LNCAP (cell line): ENCODE measurements at regions not wholly inside any gene's neighbourhood (a gene's known extent, or its start where the extent isn't known, plus 50 kb on each side); places are given as distances from the start of the nearest gene placed in this dataset.

Experiments
- TF ChIP-seq, protein P1 (sequence below): fragments of 450-650 bp; IDR thresholded peaks from 2 replicates; pipeline ENCODE4 v1.5.1; 2017; ENCODE audit warnings: mild to moderate bottlenecking

- TF ChIP-seq, protein P1, sequence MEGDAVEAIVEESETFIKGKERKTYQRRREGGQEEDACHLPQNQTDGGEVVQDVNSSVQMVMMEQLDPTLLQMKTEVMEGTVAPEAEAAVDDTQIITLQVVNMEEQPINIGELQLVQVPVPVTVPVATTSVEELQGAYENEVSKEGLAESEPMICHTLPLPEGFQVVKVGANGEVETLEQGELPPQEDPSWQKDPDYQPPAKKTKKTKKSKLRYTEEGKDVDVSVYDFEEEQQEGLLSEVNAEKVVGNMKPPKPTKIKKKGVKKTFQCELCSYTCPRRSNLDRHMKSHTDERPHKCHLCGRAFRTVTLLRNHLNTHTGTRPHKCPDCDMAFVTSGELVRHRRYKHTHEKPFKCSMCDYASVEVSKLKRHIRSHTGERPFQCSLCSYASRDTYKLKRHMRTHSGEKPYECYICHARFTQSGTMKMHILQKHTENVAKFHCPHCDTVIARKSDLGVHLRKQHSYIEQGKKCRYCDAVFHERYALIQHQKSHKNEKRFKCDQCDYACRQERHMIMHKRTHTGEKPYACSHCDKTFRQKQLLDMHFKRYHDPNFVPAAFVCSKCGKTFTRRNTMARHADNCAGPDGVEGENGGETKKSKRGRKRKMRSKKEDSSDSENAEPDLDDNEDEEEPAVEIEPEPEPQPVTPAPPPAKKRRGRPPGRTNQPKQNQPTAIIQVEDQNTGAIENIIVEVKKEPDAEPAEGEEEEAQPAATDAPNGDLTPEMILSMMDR: no peak
Measured at GRCh38 chr5:90338712-90339372, 70.7 kb downstream of the CETN3 start.

GRCh38 chr5:90337449-90338052 lies 72.0 kb downstream of the CETN3 start:
- TF ChIP-seq, protein P1: no peak

DNA sequence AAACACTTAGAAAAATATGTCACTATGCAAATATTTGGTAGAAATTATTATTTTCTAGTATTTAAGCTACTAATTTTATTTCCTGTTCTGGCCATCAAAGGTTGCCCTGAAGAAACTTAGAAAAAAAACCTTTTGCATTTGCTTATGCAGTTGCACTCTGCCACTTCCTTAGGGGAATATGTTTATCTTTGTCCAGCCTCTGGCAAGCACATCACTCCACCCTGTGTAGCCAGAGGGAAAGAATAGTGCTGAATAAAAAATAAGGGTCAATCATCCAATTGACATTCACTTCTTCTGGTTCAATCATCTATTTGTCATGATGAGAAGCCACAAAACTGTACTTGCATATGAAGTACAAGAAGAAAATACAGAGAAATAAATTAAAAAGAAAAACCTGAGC lies 72.8 kb downstream of the CETN3 start:
- TF ChIP-seq, protein P1: no peak

DNA sequence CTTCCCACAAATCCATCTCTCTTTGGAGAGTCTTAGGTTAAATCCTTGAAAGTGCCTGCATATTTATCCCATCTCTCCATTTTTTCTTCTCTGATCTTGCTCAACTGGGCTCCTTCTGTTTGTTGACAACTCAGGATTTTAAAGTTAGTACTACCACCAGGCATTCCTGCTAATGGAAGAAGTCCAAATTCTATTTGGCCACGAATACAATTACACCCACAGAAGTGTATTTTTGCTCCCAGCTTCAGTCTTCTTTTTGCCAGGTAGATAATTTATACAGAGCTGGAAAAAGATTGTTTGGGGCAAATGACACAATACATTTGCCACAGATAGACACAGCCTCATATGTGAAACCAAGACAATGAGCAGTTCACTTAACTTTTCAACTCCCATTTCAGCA lies 74.8 kb downstream of the CETN3 start:
- TF ChIP-seq, protein P1: no peak

GRCh38 chr5:90329911-90330310 lies 79.6 kb downstream of the CETN3 start:
- TF ChIP-seq, protein P1: no peak

GRCh38 chr5:90326995-90327394 lies 82.6 kb downstream of the CETN3 start:
- TF ChIP-seq, protein P1: no peak

DNA sequence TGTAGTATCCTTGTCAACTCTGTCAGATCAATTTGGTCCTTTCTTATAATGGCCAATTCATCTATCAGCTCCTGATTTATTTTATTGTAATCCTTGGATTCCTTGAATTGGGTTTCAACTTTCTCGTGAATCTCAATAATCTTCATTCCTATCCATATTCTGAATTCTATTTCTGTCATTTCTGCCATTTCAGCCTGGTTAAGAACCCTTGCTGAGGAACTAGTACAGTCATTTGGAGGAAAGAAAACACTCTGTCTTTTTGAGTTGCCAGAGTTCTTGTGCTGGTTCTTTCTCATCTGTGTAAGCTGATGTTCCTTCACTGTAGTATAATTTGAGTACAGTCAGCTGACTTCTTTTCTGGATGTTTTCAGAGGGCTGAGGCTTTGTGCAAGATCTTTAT lies 84.5 kb downstream of the CETN3 start:
- TF ChIP-seq, protein P1: no peak
